HCT116 (cell line): ENCODE measurements at regions not wholly inside any gene's neighbourhood (a gene's known extent, or its start where the extent isn't known, plus 50 kb on each side); places are given as distances from the start of the nearest gene placed in this dataset.

Experiments used
- ATAC-seq: fragments of 200-7000 bp; cut with Tn5 transposase; 2 replicates; pipeline ENCODE4 v1.9.1; 2020; ENCODE audit warnings: mild to moderate bottlenecking, moderate library complexity
- BruUV-seq: library from RNA; stranded (reverse); fragments of 400-500 nt; replicated peaks from 2 replicates; lab custom pipeline; 2021; lab: Mats Ljungman, UMichigan
- CTCF ChIA-PET: fragments of 300-600 bp; sonication (Branson Sonifier 250); formaldehyde crosslinking; loops from one replicate; lab custom pipeline; 2021; ENCODE audit warnings: antibody characterized with exemption; lab: Charles Lee
- POLR2A ChIA-PET: fragments of 300-600, 350-600 bp; sonication (Branson Sonifier 250); formaldehyde crosslinking; loops from one replicate; lab custom pipeline; 2021; ENCODE audit warnings: antibody characterized with exemption; lab: Charles Lee
- RAD21 ChIA-PET, 2 experiments: fragments of 300-600 bp; sonication (Branson Sonifier 250); formaldehyde crosslinking; loops; one replicate each; lab custom pipeline; 2023; ENCODE audit warnings: low total read pairs in 2 of 2; ENCODE audit not compliant: uncharacterized antibody in 2 of 2, unreplicated experiment in 2 of 2, low non-redundant PET in 1 of 2; lab: Charles Lee
- DNase-seq: peaks from one replicate; pipeline ENCODE4 v3.0.0-alpha.2; 2010; ENCODE audit warnings: low read depth, low spot score
- H2AFZ ChIP-seq: fragments of 200-600 bp; shearing (Covaris generic), sonication (generic); 2 replicates; pipeline ENCODE4 v1.6.1; 2017; ENCODE audit warnings: low read depth, mixed run types, mixed read lengths, antibody characterized with exemption, low read length; ENCODE audit not compliant: poor library complexity, severe bottlenecking
- H3K27ac ChIP-seq: 2 replicates; pipeline ENCODE4 v1.5.1; 2012; ENCODE audit warnings: low read depth, low read length
- H3K27me3 ChIP-seq: fragments of 200-600 bp; sonication (generic); 2 replicates; pipeline ENCODE4 v1.6.1; 2016; ENCODE audit warnings: mixed run types, low read length, mixed read lengths; ENCODE audit not compliant: insufficient read depth
- H3K36me3 ChIP-seq, 2 experiments: fragments of 200-500 bp in 1 of 2; fragments of 200-600 bp in 1 of 2; sonication (Bioruptor generic) in 1 of 2; sonication (generic) in 1 of 2; 2 replicates each; pipeline versions ENCODE4 v1.5.1 to v1.6.1; 2014 to 2016; ENCODE audit warnings: low read length in 2 of 2, inconsistent platforms in 1 of 2, mixed read lengths in 1 of 2, mixed run types in 1 of 2; ENCODE audit not compliant: insufficient read depth in 2 of 2, control insufficient read depth in 1 of 2
- H3K4me1 ChIP-seq, 2 experiments: fragments of 200-600 bp in 1 of 2; sonication (generic) in 1 of 2; 2 replicates each; pipeline versions ENCODE4 v1.5.1 to v1.6.1; 2012 to 2017; ENCODE audit warnings: low read length in 2 of 2, inconsistent platforms in 1 of 2, mild to moderate bottlenecking in 1 of 2, mixed read lengths in 1 of 2, mixed run types in 1 of 2, moderate library complexity in 1 of 2; ENCODE audit not compliant: insufficient read depth in 2 of 2, control insufficient read depth in 1 of 2
- H3K4me2 ChIP-seq: fragments of 200-600 bp; sonication (generic); 2 replicates; pipeline ENCODE4 v1.6.1; 2017; ENCODE audit warnings: mixed run types, low read length, mixed read lengths
- H3K4me3 ChIP-seq, 2 experiments: fragments of 200-600 bp in 1 of 2; sonication (generic) in 1 of 2; replicated peaks in 1 of 2; 2 replicates each; pipeline ENCODE4 v1.5.1; 2011 to 2016; ENCODE audit warnings: low read length in 2 of 2, control low read depth in 1 of 2, low read depth in 1 of 2, mild to moderate bottlenecking in 1 of 2, mixed read lengths in 1 of 2, mixed run types in 1 of 2
- H3K79me2 ChIP-seq: fragments of 200-600 bp; sonication (generic); 2 replicates; pipeline ENCODE4 v1.6.1; 2017; ENCODE audit warnings: mild to moderate bottlenecking, mixed run types, low read length, moderate library complexity, mixed read lengths; ENCODE audit not compliant: insufficient read depth
- H3K9ac ChIP-seq: fragments of 200-600 bp; sonication (generic); 2 replicates; pipeline ENCODE4 v1.6.1; 2016; ENCODE audit warnings: low read length, mixed read lengths
- H3K9me2 ChIP-seq: fragments of 200-600 bp; sonication (generic), shearing (Covaris generic); 2 replicates; pipeline ENCODE4 v1.6.1; 2017; ENCODE audit warnings: mixed run types, mild to moderate bottlenecking, moderate library complexity; ENCODE audit not compliant: insufficient read depth
- H3K9me3 ChIP-seq, 2 experiments: fragments of 200-500 bp in 1 of 2; fragments of 200-600 bp in 1 of 2; sonication (Bioruptor generic) in 1 of 2; sonication (generic) in 1 of 2; 2 replicates each; pipeline ENCODE4 v1.6.1; 2014 to 2017; ENCODE audit warnings: low read length in 2 of 2, mixed read lengths in 2 of 2, inconsistent platforms in 1 of 2, low read depth in 1 of 2, mild to moderate bottlenecking in 1 of 2, mixed run types in 1 of 2, moderate library complexity in 1 of 2; ENCODE audit not compliant: control insufficient read depth in 1 of 2, insufficient read depth in 1 of 2
- H4K20me1 ChIP-seq: fragments of 200-600 bp; sonication (generic), shearing (Covaris generic); 2 replicates; pipeline ENCODE4 v1.6.1; 2017; ENCODE audit warnings: mixed run types, mild to moderate bottlenecking, moderate library complexity; ENCODE audit not compliant: insufficient read depth
- CBX3 ChIP-seq: IDR thresholded peaks from 2 replicates; pipeline ENCODE4 v1.6.1; 2012; ENCODE audit warnings: low read depth
- CEBPB ChIP-seq: IDR thresholded peaks from 2 replicates; pipeline ENCODE4 v1.6.1; 2012; ENCODE audit warnings: low read depth
- CTCF ChIP-seq, 3 experiments: fragments of 200-600 bp in 1 of 3; sonication (generic) in 1 of 3; IDR thresholded peaks in 2 of 3; conservative IDR thresholded peaks in 1 of 3; 2 replicates each; pipeline ENCODE4 v1.5.1; 2012 to 2017; ENCODE audit warnings: low read depth in 2 of 3, low read length in 2 of 3, antibody characterized with exemption in 1 of 3, borderline replicate concordance in 1 of 3, control low read depth in 1 of 3, mild to moderate bottlenecking in 1 of 3, mixed read lengths in 1 of 3, mixed run types in 1 of 3, moderate library complexity in 1 of 3; ENCODE audit not compliant: insufficient read depth in 1 of 3
- EGR1 ChIP-seq: IDR thresholded peaks from 2 replicates; pipeline ENCODE4 v1.6.1; 2012; ENCODE audit warnings: low read depth
- ELF1 ChIP-seq: IDR thresholded peaks from 2 replicates; pipeline ENCODE4 v1.6.1; 2012; ENCODE audit warnings: low read depth, borderline replicate concordance
- EZH2 ChIP-seq: fragments of 200-600 bp; sonication (generic); IDR thresholded peaks from 2 replicates; pipeline ENCODE4 v1.6.1; 2017; ENCODE audit warnings: antibody characterized with exemption, mixed run types
- FOSL1 ChIP-seq: IDR thresholded peaks from 2 replicates; pipeline ENCODE4 v1.6.1; 2012; ENCODE audit warnings: low read depth
- SIN3A ChIP-seq: IDR thresholded peaks from 2 replicates; pipeline ENCODE4 v1.6.1; 2012; ENCODE audit warnings: low read depth
- TCF7L2 ChIP-seq: IDR thresholded peaks from 2 replicates; pipeline ENCODE4 v1.7.0; 2011; ENCODE audit warnings: borderline replicate concordance, inconsistent platforms; ENCODE audit not compliant: insufficient read depth, insufficient read length; ENCODE audit errors: extremely low read depth
- ZBTB33 ChIP-seq: IDR thresholded peaks from 2 replicates; pipeline ENCODE4 v1.6.1; 2011; ENCODE audit warnings: mild to moderate bottlenecking, low read length, moderate library complexity; ENCODE audit not compliant: insufficient replicate concordance; ENCODE audit errors: extremely low read depth
- ZNF274 ChIP-seq: fragments of 200-500 bp; sonication (Bioruptor generic); IDR thresholded peaks from 2 replicates; pipeline ENCODE4 v1.6.1; 2014; ENCODE audit warnings: mild to moderate bottlenecking, low read depth, low read length, inconsistent platforms
- intact Hi-C: fragments of 100-400 bp; cut with micrococcal nuclease; formaldehyde crosslinking; loops from 2 replicates; pipeline ENCODE4 v1.10.0; 2022
- TF ChIP-seq, protein P1 (sequence below): IDR thresholded peaks from 2 replicates; pipeline ENCODE4 v1.6.1; 2012
- TF ChIP-seq, protein P2 (sequence below): IDR thresholded peaks from 2 replicates; pipeline ENCODE4 v1.6.1; 2012

DNA sequence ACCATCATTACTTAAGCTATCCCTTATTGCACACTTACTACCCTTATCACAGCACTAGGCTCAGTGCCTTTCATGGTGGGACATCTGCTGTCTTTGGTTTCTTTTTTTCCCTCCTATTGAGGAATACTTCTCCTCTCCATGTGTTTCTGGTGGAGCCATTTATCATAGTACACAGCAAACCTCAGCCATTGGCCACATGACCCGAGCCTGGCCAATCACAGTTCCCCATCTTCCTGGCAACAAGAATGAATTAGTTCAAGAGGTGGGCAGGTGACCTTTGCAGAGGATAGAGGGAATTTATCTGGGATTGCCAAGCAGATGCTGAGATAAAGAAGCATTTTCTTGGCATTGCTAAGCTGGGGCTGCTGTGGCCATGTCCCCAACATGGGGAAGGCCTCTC, 101.1 kb upstream of the ZNF618 start:
- H3K27me3 ChIP-seq, result no peaks in the 10 kb centered on the region
- ChIA-PET RAD21 (no interaction called here), POLR2A (no interaction called here), CTCF (no interaction called here)
- no peak overlapping the region for H3K27ac ChIP-seq
- no peak overlapping the region for H3K4me2 ChIP-seq
- no peak overlapping the region for H2AFZ ChIP-seq
- ATAC-seq, result no peak
- BruUV-seq, result no TSS peak
- H4K20me1 ChIP-seq, result no peaks in the 10 kb centered on the region
- no peaks in the 10 kb centered on the region for H3K4me1 ChIP-seq
- no peaks in the 10 kb centered on the region for H3K9me2 ChIP-seq
- H3K36me3 ChIP-seq, result no peaks in the 10 kb centered on the region
- no peak overlapping the region for H3K4me3 ChIP-seq
- intact Hi-C loops, result no loop called here
- no peak overlapping the region for H3K9ac ChIP-seq
- no peak for DNase-seq
- no peaks in the 10 kb centered on the region for H3K9me3 ChIP-seq
- TF ChIP-seq, protein P1, sequence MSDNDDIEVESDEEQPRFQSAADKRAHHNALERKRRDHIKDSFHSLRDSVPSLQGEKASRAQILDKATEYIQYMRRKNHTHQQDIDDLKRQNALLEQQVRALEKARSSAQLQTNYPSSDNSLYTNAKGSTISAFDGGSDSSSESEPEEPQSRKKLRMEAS, result no peak
- no peak for TF ChIP-seq ZNF274
- TF ChIP-seq SIN3A, result no peak
- no peak for TF ChIP-seq EGR1
- no peak for TF ChIP-seq CEBPB
- TF ChIP-seq ZBTB33, result no peak
- no peak for TF ChIP-seq FOSL1
- no peak for TF ChIP-seq EZH2
- no peak for TF ChIP-seq TCF7L2
- TF ChIP-seq, protein P2, sequence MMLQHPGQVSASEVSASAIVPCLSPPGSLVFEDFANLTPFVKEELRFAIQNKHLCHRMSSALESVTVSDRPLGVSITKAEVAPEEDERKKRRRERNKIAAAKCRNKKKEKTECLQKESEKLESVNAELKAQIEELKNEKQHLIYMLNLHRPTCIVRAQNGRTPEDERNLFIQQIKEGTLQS, result no peak
- no peak for TF ChIP-seq ELF1
- TF ChIP-seq CBX3, result no peak
- no peak for TF ChIP-seq CTCF (IDR thresholded peaks at IDR 0.05 in 2 of 3, conservative IDR thresholded peaks at IDR 0.05 in 1 of 3; ENCODE audit: borderline replicate concordance in 1 of 3, insufficient read depth in 1 of 3, low read depth in 2 of 3, low read length in 2 of 3)
- no peaks in the 10 kb centered on the region for H3K79me2 ChIP-seq
